ENCODE measurements at regions not wholly inside any gene's neighbourhood (a gene's known extent, or its start where the extent isn't known, plus 50 kb on each side); places are given as distances from the start of the nearest gene placed in this dataset.
"Not testable (repeated sequence)": the region's sequence is repeated elsewhere in the genome, so short reads cannot be mapped to it uniquely, and the experiment has no call there.

- no peak for DNase-seq
- CTCF ChIA-PET: no interaction called here
- Mint-ChIP-seq H3K36me3 (ENCODE audit: insufficient read depth, unreplicated experiment) (no peaks in the 10 kb centered on the region), H3K9me3 (ENCODE audit: low read depth, unreplicated experiment) (peaks cover 3% of the 10 kb centered on the region), H3K27me3 (ENCODE audit: unreplicated experiment) (no peaks in the 10 kb centered on the region), H3K27ac (ENCODE audit: unreplicated experiment) (no peak overlapping the region), H3K4me1 (ENCODE audit: low read depth, unreplicated experiment) (no peaks in the 10 kb centered on the region), H3K4me3 (ENCODE audit: low read depth, unreplicated experiment) (no peak overlapping the region)
- intact Hi-C loops (cut with micrococcal nuclease; ENCODE audit: unreplicated experiment): no loop called here
- no TSS peak for BruUV-seq (replicated peaks)
- no peak for TF ChIP-seq CTCF (IDR thresholded peaks at IDR 0.05; ENCODE audit: unreplicated experiment)
Observed at GRCh38 chr16:21339269-21339641, 61.2 kb upstream of the CRYM start.

GRCh38 chr16:21338537-21339268, 60.6 kb upstream of the CRYM start:
- TF ChIP-seq CTCF (IDR thresholded peaks at IDR 0.05; ENCODE audit: unreplicated experiment): no peak
- Mint-ChIP-seq H3K4me1 (ENCODE audit: low read depth, unreplicated experiment) (no peaks in the 10 kb centered on the region), H3K27me3 (ENCODE audit: unreplicated experiment) (no peaks in the 10 kb centered on the region), H3K36me3 (ENCODE audit: insufficient read depth, unreplicated experiment) (no peaks in the 10 kb centered on the region), H3K4me3 (ENCODE audit: low read depth, unreplicated experiment) (no peak overlapping the region), H3K9me3 (ENCODE audit: low read depth, unreplicated experiment) (peaks cover 3% of the 10 kb centered on the region), H3K27ac (ENCODE audit: unreplicated experiment) (no peak overlapping the region)
- DNase-seq: no peak
- intact Hi-C loops (cut with micrococcal nuclease; ENCODE audit: unreplicated experiment): no loop called here
- CTCF ChIA-PET: no interaction called here
- BruUV-seq (replicated peaks): no TSS peak

- Mint-ChIP-seq H3K36me3 (ENCODE audit: insufficient read depth, unreplicated experiment) (no peaks in the 10 kb centered on the region), H3K4me1 (ENCODE audit: low read depth, unreplicated experiment) (no peaks in the 10 kb centered on the region), H3K27ac (ENCODE audit: unreplicated experiment) (no peak overlapping the region), H3K9me3 (ENCODE audit: low read depth, unreplicated experiment) (peaks cover 3% of the 10 kb centered on the region), H3K4me3 (ENCODE audit: low read depth, unreplicated experiment) (no peak overlapping the region), H3K27me3 (ENCODE audit: unreplicated experiment) (no peaks in the 10 kb centered on the region)
- BruUV-seq (replicated peaks): no TSS peak
- no peak for TF ChIP-seq CTCF (IDR thresholded peaks at IDR 0.05; ENCODE audit: unreplicated experiment)
- no peak for DNase-seq
- CTCF ChIA-PET: no interaction called here
- intact Hi-C loops (cut with micrococcal nuclease; ENCODE audit: unreplicated experiment): no loop called here
Observed at GRCh38 chr16:21336231-21336630, 58.1 kb upstream of the CRYM start.

GRCh38 chr16:21334188-21335146, 56.4 kb upstream of the CRYM start:
- H3K27me3 Mint-ChIP-seq (ENCODE audit: unreplicated experiment); H3K4me3 Mint-ChIP-seq (ENCODE audit: low read depth, unreplicated experiment); H3K27ac Mint-ChIP-seq (ENCODE audit: unreplicated experiment); DNase-seq; H3K36me3 Mint-ChIP-seq (ENCODE audit: insufficient read depth, unreplicated experiment); H3K9me3 Mint-ChIP-seq (ENCODE audit: low read depth, unreplicated experiment); H3K4me1 Mint-ChIP-seq (ENCODE audit: low read depth, unreplicated experiment); BruUV-seq (replicated peaks); intact Hi-C loops (cut with micrococcal nuclease; ENCODE audit: unreplicated experiment): not testable (repeated sequence)
- CTCF ChIA-PET: interaction anchor here (0.6 kb wide), 1 partner anchor 629 kb away, joined by 3 read pairs; no protein-coding TSS in a partner anchor

- H3K36me3 Mint-ChIP-seq (ENCODE audit: insufficient read depth, unreplicated experiment); BruUV-seq (replicated peaks); H3K4me3 Mint-ChIP-seq (ENCODE audit: low read depth, unreplicated experiment): not testable (repeated sequence)
Observed at GRCh38 chr16:21333683-21334082, 55.6 kb upstream of the CRYM start.

More at GRCh38 chr16:21333683-21334082, 55.6 kb upstream of the CRYM start:
- H3K4me1 Mint-ChIP-seq (ENCODE audit: low read depth, unreplicated experiment); H3K27me3 Mint-ChIP-seq (ENCODE audit: unreplicated experiment); CTCF ChIA-PET; H3K9me3 Mint-ChIP-seq (ENCODE audit: low read depth, unreplicated experiment); DNase-seq; H3K27ac Mint-ChIP-seq (ENCODE audit: unreplicated experiment); intact Hi-C loops (cut with micrococcal nuclease; ENCODE audit: unreplicated experiment): not testable (repeated sequence)

Data from Calu3 (cell line).